ENCODE measurements at regions not wholly inside any gene's neighbourhood (a gene's known extent, or its start where the extent isn't known, plus 50 kb on each side); places are given as distances from the start of the nearest gene placed in this dataset.

GRCh38 chr5:156093024-156093423, 233.9 kb upstream of the SGCD start:
- 90% methylated on average over 2 of the region's 2 CpGs; no CpG with 5 or more reads in 1 of the 2 experiments for WGBS, 2 experiments (ENCODE audit: extremely low coverage in 1 of 2, insufficient coverage in 1 of 2, insufficient read length in 1 of 2, insufficient replicate concordance in 2 of 2, low coverage in 1 of 2, low lambda C conversion rate in 2 of 2, missing lambda C conversion rate in 1 of 2)
- no peaks in the 10 kb centered on the region for H3K23me2 ChIP-seq (ENCODE audit: low read depth, low read length)
- H3K4me3 ChIP-seq (ENCODE audit: extremely low read depth in 1 of 4, insufficient read depth in 2 of 4, low read depth in 3 of 4, low read length in 4 of 4), result no peak overlapping the region
- no peak overlapping the region for H2BK15ac ChIP-seq (ENCODE audit: low read length)
- no peaks in the 10 kb centered on the region for H3K79me2 ChIP-seq (ENCODE audit: control insufficient read depth in 1 of 2, insufficient read depth in 2 of 2, low read length in 2 of 2)
- H3K18ac ChIP-seq (ENCODE audit: extremely low read depth, low read length), result no peak overlapping the region
- no peak overlapping the region for H3K27ac ChIP-seq (ENCODE audit: low read depth, low read length)
- H3K4ac ChIP-seq (replicated peaks; ENCODE audit: insufficient read length, low read depth, low read length), result no peak overlapping the region
- H2AFZ ChIP-seq (ENCODE audit: low read length), result no peak overlapping the region
- H2BK20ac ChIP-seq (ENCODE audit: low read length), result no peak overlapping the region
- ChIA-PET POLR2A (ENCODE audit: partially characterized antibody) (no interaction called here), CTCF (ENCODE audit: partially characterized antibody) (no interaction called here)
- H2BK5ac ChIP-seq (ENCODE audit: low read depth, low read length), result no peak overlapping the region
- no peak overlapping the region for H4K91ac ChIP-seq (replicated peaks; ENCODE audit: insufficient read length, low read length)
- H3K9me3 ChIP-seq (ENCODE audit: insufficient read depth in 2 of 2, low read depth in 1 of 2, low read length in 1 of 2), result peaks cover 23 to 24% of the 10 kb centered on the region in 2 experiments; a peak in 2 of 4 replicates
- no peak overlapping the region for H3K23ac ChIP-seq (ENCODE audit: insufficient read length)
- H4K8ac ChIP-seq (ENCODE audit: extremely low read depth, insufficient read depth, low read length), result no peak overlapping the region
- H4K20me1 ChIP-seq (replicated peaks in 1 of 2; ENCODE audit: control insufficient read depth in 1 of 2, insufficient read depth in 2 of 2, low read length in 2 of 2), result no peaks in the 10 kb centered on the region
- no peak overlapping the region for H2AK5ac ChIP-seq (ENCODE audit: low read depth, low read length)
- no peak overlapping the region for H3K4me2 ChIP-seq (ENCODE audit: insufficient read depth in 1 of 2, low read depth in 2 of 2, low read length in 2 of 2)
- no peaks in the 10 kb centered on the region for H3K27me3 ChIP-seq (replicated peaks in 1 of 4; ENCODE audit: control insufficient read depth in 3 of 4, extremely low read depth in 1 of 4, insufficient read depth in 3 of 4, low read length in 3 of 4)
- H2BK120ac ChIP-seq (replicated peaks; ENCODE audit: low read depth, low read length), result no peak overlapping the region
- H2BK12ac ChIP-seq (ENCODE audit: low read depth, low read length), result no peak overlapping the region
- no peaks in the 10 kb centered on the region for H3K79me1 ChIP-seq (ENCODE audit: low read depth, low read length)
- no peak overlapping the region for H4K5ac ChIP-seq (ENCODE audit: insufficient read length, low read depth, low read length)
- no peak overlapping the region for H3K56ac ChIP-seq (replicated peaks; ENCODE audit: insufficient read length, low read depth, low read length)
- no peak for FAIRE-seq
- no peaks in the 10 kb centered on the region; a peak in 1 of 7 replicates for H3K4me1 ChIP-seq (replicated peaks in 1 of 4; ENCODE audit: control insufficient read depth in 3 of 4, insufficient read depth in 4 of 4, low read length in 3 of 4)
- DNase-seq (ENCODE audit: low read depth in 1 of 2, low spot score in 2 of 2), result no peak
- H3K36me3 ChIP-seq (ENCODE audit: control insufficient read depth in 2 of 4, insufficient read depth in 4 of 4, low read length in 3 of 4), result no peaks in the 10 kb centered on the region
- no peak overlapping the region for H3K14ac ChIP-seq (ENCODE audit: insufficient read length)
- H3K9ac ChIP-seq (replicated peaks in 1 of 4; ENCODE audit: extremely low read depth in 1 of 4, low read depth in 3 of 4, low read length in 3 of 4), result no peak overlapping the region
- TF ChIP-seq SP4 (IDR thresholded peaks at IDR 0.05; ENCODE audit: low read length), result no peak
- no peak for TF ChIP-seq GTF2F1 (IDR thresholded peaks at IDR 0.05; ENCODE audit: borderline replicate concordance, low read depth, low read length)
- TF ChIP-seq CBX8 (IDR thresholded peaks at IDR 0.05; ENCODE audit: borderline replicate concordance, low read depth, low read length), result no peak
- no peak for TF ChIP-seq NRF1 (IDR thresholded peaks at IDR 0.05; ENCODE audit: low read depth, low read length)
- TF ChIP-seq E2F6 (IDR thresholded peaks at IDR 0.05), result no peak
- no peak for TF ChIP-seq SRF (IDR thresholded peaks at IDR 0.05; ENCODE audit: low read depth, low read length)
- TF ChIP-seq CREB1 (IDR thresholded peaks at IDR 0.05), result no peak
- TF ChIP-seq EGR1 (IDR thresholded peaks at IDR 0.05; ENCODE audit: borderline replicate concordance, low read depth, low read length), result no peak
- TF ChIP-seq SAP30 (IDR thresholded peaks at IDR 0.05; ENCODE audit: insufficient read depth, insufficient replicate concordance, low read length), result no peak
- TF ChIP-seq PHF8 (conservative IDR thresholded peaks at IDR 0.05; ENCODE audit: low read depth, low read length), result no peak
- no peak for TF ChIP-seq RBBP5 (IDR thresholded peaks at IDR 0.05; ENCODE audit: borderline replicate concordance, low read depth, low read length)
- no peak for TF ChIP-seq JUND (IDR thresholded peaks at IDR 0.05; ENCODE audit: low read length)
- TF ChIP-seq CBX5 (IDR thresholded peaks at IDR 0.05; ENCODE audit: low read depth, low read length), result no peak
- TF ChIP-seq SP1 (IDR thresholded peaks at IDR 0.05; ENCODE audit: low read depth, low read length), result no peak
- TF ChIP-seq NANOG (IDR thresholded peaks at IDR 0.05; ENCODE audit: insufficient read depth, low read depth, low read length, poor library complexity, severe bottlenecking), result no peak
- TF ChIP-seq BRCA1 (IDR thresholded peaks at IDR 0.05; ENCODE audit: low read depth, low read length), result no peak

Measured in H1 (cell line).